ENCODE measurements at regions not wholly inside any gene's neighbourhood (a gene's known extent, or its start where the extent isn't known, plus 50 kb on each side); places are given as distances from the start of the nearest gene placed in this dataset.

DNA sequence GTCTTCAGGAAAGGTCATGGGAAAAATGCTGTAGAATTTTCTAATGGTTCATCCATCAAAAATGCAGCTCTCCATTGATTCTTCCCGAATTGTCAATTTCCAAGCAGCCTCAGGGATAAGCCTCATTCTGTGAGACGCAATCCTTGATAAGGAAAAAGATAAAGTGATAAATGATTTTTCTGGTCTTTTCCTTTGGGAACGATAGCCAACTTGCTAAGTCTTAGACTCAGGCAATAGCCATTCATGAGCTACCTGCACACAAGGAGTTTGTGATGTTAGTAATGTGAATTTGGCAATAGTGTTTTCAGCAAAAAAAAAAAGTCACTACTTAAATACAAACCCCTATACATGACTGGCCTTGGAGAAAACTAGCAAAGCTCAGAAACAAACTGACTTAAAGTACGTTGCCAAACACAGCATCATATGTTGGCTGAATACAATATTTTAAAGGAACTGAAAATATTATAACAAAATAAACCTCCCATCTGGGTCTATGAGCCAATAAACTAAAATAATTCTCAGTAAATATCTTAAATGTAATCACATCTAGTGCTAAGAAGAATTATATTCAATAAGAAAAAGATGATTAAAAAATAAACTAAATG lies 75.5 kb downstream of the KLF6 start:
- intact Hi-C loops (cut with micrococcal nuclease; ENCODE audit: unreplicated experiment), result no loop called here
- H3K27ac ChIP-seq (ENCODE audit: low read depth, low read length, poor library complexity, severe bottlenecking), result no peak overlapping the region
- no peak for DNase-seq (ENCODE audit: low spot score)
- no peak overlapping the region for H3K4me3 ChIP-seq (ENCODE audit: low read depth, low read length, poor library complexity, severe bottlenecking)
- POLR2A ChIA-PET (ENCODE audit: low non-redundant PET), result no interaction called here
- no TSS peak for BruUV-seq (replicated peaks)
- no peak for TF ChIP-seq EZH2 (IDR thresholded peaks at IDR 0.05; ENCODE audit: borderline replicate concordance, low read depth, low read length, poor library complexity, severe bottlenecking)
- TF ChIP-seq, protein P1, sequence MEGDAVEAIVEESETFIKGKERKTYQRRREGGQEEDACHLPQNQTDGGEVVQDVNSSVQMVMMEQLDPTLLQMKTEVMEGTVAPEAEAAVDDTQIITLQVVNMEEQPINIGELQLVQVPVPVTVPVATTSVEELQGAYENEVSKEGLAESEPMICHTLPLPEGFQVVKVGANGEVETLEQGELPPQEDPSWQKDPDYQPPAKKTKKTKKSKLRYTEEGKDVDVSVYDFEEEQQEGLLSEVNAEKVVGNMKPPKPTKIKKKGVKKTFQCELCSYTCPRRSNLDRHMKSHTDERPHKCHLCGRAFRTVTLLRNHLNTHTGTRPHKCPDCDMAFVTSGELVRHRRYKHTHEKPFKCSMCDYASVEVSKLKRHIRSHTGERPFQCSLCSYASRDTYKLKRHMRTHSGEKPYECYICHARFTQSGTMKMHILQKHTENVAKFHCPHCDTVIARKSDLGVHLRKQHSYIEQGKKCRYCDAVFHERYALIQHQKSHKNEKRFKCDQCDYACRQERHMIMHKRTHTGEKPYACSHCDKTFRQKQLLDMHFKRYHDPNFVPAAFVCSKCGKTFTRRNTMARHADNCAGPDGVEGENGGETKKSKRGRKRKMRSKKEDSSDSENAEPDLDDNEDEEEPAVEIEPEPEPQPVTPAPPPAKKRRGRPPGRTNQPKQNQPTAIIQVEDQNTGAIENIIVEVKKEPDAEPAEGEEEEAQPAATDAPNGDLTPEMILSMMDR (conservative IDR thresholded peaks at IDR 0.05; ENCODE audit: low read depth, low read length), result no peak
- H3K9me3 ChIP-seq (ENCODE audit: low read depth, low read length, poor library complexity, severe bottlenecking), result peaks cover 14% of the 10 kb centered on the region
- CTCF ChIA-PET, result no interaction called here
- no peaks in the 10 kb centered on the region for H3K4me1 ChIP-seq (ENCODE audit: insufficient read depth, low read length, poor library complexity, severe bottlenecking)
- no peaks in the 10 kb centered on the region for H3K36me3 ChIP-seq (ENCODE audit: insufficient read depth, low read length, poor library complexity, severe bottlenecking)
- no peaks in the 10 kb centered on the region for H3K27me3 ChIP-seq (replicated peaks; ENCODE audit: insufficient read depth, low read depth, low read length, poor library complexity)

DNA sequence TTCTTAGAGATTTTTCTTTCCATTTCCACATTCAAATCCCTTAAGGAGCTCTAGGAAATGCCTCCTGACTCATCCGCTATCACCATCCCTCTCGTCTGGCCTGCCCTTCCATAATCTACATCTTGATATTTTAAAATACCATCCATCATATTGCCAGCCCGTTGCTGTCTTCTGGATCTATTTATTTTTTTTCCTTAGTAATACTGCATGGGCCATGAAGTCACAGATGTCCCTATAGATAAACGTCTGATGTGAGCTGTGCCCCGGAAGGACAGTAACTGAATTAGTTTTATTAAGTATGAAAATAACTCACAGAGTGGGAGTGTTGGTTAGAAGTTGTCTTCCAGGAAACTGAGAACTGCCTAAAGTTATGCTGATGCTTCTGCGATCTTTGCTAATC lies 76.2 kb downstream of the KLF6 start:
- Histone ChIP-seq H3K9me3 (ENCODE audit: low read depth, low read length, poor library complexity, severe bottlenecking) (peaks cover 14% of the 10 kb centered on the region), H3K4me3 (ENCODE audit: low read depth, low read length, poor library complexity, severe bottlenecking) (no peak overlapping the region), H3K27me3 (replicated peaks; ENCODE audit: insufficient read depth, low read depth, low read length, poor library complexity) (no peaks in the 10 kb centered on the region), H3K27ac (ENCODE audit: low read depth, low read length, poor library complexity, severe bottlenecking) (no peak overlapping the region), H3K36me3 (ENCODE audit: insufficient read depth, low read length, poor library complexity, severe bottlenecking) (no peaks in the 10 kb centered on the region), H3K4me1 (ENCODE audit: insufficient read depth, low read length, poor library complexity, severe bottlenecking) (no peaks in the 10 kb centered on the region)
- ChIA-PET POLR2A (ENCODE audit: low non-redundant PET) (no interaction called here), CTCF (no interaction called here)
- no TSS peak for BruUV-seq (replicated peaks)
- intact Hi-C loops (cut with micrococcal nuclease; ENCODE audit: unreplicated experiment), result no loop called here
- no peak for DNase-seq (ENCODE audit: low spot score)
- no peak for TF ChIP-seq EZH2 (IDR thresholded peaks at IDR 0.05; ENCODE audit: borderline replicate concordance, low read depth, low read length, poor library complexity, severe bottlenecking)
- TF ChIP-seq, protein P1 (conservative IDR thresholded peaks at IDR 0.05; ENCODE audit: low read depth, low read length), result no peak

DNA sequence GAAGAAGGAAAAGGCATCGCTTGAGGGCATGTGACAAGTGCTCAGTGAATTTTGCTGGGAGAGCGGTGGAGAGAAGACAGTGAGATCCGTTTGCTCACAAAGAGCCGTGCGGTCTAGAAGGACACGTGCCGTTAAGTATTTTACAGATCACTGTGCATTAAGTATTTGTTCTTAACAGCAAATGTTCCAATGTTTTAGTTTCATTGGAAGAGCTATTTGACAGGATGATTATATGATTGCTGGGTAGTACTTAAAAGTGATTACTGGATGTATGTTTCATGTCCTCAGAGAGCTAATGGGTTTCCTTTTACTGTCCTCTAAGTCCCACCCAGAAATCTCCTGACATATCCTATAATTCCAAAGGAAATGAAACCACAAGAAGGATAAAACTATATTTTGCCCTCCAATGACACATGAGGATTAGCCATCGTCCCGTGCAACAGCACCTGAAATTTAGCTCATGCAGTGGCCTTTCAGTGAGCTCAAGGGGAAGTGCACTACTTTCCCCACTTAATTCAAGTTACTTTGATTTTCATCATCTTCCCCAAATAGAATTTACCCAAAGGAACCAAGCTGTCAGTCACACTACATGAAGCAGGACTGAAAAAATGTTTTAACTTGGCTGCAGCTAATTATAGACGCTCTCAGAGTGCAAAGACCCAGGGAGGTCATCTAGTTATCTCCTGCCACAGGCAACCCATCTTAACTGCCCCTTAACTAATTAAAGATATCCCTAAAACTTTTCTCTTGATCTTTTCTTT lies 80.3 kb downstream of the KLF6 start:
- CTCF ChIA-PET, result no interaction called here
- intact Hi-C loops (cut with micrococcal nuclease; ENCODE audit: unreplicated experiment), result no loop called here
- no TSS peak for BruUV-seq (replicated peaks)
- POLR2A ChIA-PET (ENCODE audit: low non-redundant PET), result no interaction called here
- Histone ChIP-seq H3K36me3 (ENCODE audit: insufficient read depth, low read length, poor library complexity, severe bottlenecking) (no peaks in the 10 kb centered on the region), H3K27me3 (replicated peaks; ENCODE audit: insufficient read depth, low read depth, low read length, poor library complexity) (no peaks in the 10 kb centered on the region), H3K27ac (ENCODE audit: low read depth, low read length, poor library complexity, severe bottlenecking) (no peak overlapping the region), H3K4me1 (ENCODE audit: insufficient read depth, low read length, poor library complexity, severe bottlenecking) (peaks cover 8% of the 10 kb centered on the region), H3K4me3 (ENCODE audit: low read depth, low read length, poor library complexity, severe bottlenecking) (no peak overlapping the region), H3K9me3 (ENCODE audit: low read depth, low read length, poor library complexity, severe bottlenecking) (no peaks in the 10 kb centered on the region)
- TF ChIP-seq, protein P1 (conservative IDR thresholded peaks at IDR 0.05; ENCODE audit: low read depth, low read length), result no peak
- no peak for TF ChIP-seq EZH2 (IDR thresholded peaks at IDR 0.05; ENCODE audit: borderline replicate concordance, low read depth, low read length, poor library complexity, severe bottlenecking)
- no peak for DNase-seq (ENCODE audit: low spot score)

All from A673 (cell line).